DOHH2 (cell line): ENCODE measurements at regions not wholly inside any gene's neighbourhood (a gene's known extent, or its start where the extent isn't known, plus 50 kb on each side); places are given as distances from the start of the nearest gene placed in this dataset.

Source experiments
- H3F3A ChIP-seq: fragments of 200-600 bp; sonication (generic), shearing (Covaris generic); 2 replicates; pipeline ENCODE4 v1.6.0; 2016; ENCODE audit warnings: antibody characterized with exemption, mild to moderate bottlenecking; ENCODE audit not compliant: control insufficient read depth, insufficient read depth
- H3K27ac ChIP-seq: fragments of 200-600 bp; sonication (generic); 2 replicates; pipeline ENCODE4 v1.5.1; 2014; ENCODE audit warnings: low read depth, mild to moderate bottlenecking, low read length, moderate library complexity
- H3K27me3 ChIP-seq: fragments of 200-600 bp; sonication (generic); 2 replicates; pipeline ENCODE4 v1.6.1; 2014; ENCODE audit warnings: mild to moderate bottlenecking, low read length, mixed read lengths; ENCODE audit not compliant: control insufficient read depth
- H3K36me3 ChIP-seq: fragments of 200-600 bp; sonication (generic); 2 replicates; pipeline ENCODE4 v1.6.1; 2014; ENCODE audit warnings: mild to moderate bottlenecking, low read length, moderate library complexity, mixed read lengths; ENCODE audit not compliant: control insufficient read depth
- H3K4me1 ChIP-seq: fragments of 200-600 bp; sonication (generic); 2 replicates; pipeline ENCODE4 v1.6.1; 2014; ENCODE audit warnings: mild to moderate bottlenecking, low read length, mixed read lengths; ENCODE audit not compliant: control insufficient read depth
- H3K4me2 ChIP-seq: fragments of 200-600 bp; sonication (generic); 2 replicates; pipeline ENCODE4 v1.6.0; 2014; ENCODE audit warnings: mild to moderate bottlenecking, low read length, moderate library complexity
- H3K4me3 ChIP-seq: fragments of 200-600 bp; sonication (generic); 2 replicates; pipeline ENCODE4 v1.5.1; 2014; ENCODE audit warnings: mild to moderate bottlenecking, low read length, mixed read lengths
- H3K79me2 ChIP-seq: fragments of 200-600 bp; sonication (generic); 2 replicates; pipeline ENCODE4 v1.6.1; 2014; ENCODE audit warnings: mild to moderate bottlenecking, low read length, mixed read lengths; ENCODE audit not compliant: control insufficient read depth
- H3K9me2 ChIP-seq: fragments of 200-600 bp; sonication (generic); replicated peaks from 2 replicates; pipeline ENCODE4 v1.6.1; 2014; ENCODE audit warnings: mild to moderate bottlenecking, low read length, mixed read lengths; ENCODE audit not compliant: control insufficient read depth
- H3K9me3 ChIP-seq: fragments of 200-600 bp; sonication (generic); 2 replicates; pipeline ENCODE4 v1.6.1; 2014; ENCODE audit warnings: antibody characterized with exemption, low read length, mixed read lengths; ENCODE audit not compliant: control insufficient read depth, insufficient read depth
- H4K20me1 ChIP-seq: fragments of 200-600 bp; sonication (generic); 2 replicates; pipeline ENCODE4 v1.6.0; 2014; ENCODE audit warnings: low read depth, mild to moderate bottlenecking, antibody characterized with exemption, low read length, moderate library complexity; ENCODE audit not compliant: control insufficient read depth, insufficient read depth
- CTCF ChIP-seq: fragments of 200-600 bp; sonication (generic); IDR thresholded peaks from one replicate; pipeline ENCODE4 v1.5.1; 2014; ENCODE audit warnings: antibody characterized with exemption, mild to moderate bottlenecking, low read depth, low read length; ENCODE audit not compliant: poor library complexity, severe bottlenecking
- EZH2phosphoT487 ChIP-seq: fragments of 200-600 bp; sonication (generic); IDR thresholded peaks from 2 replicates; pipeline ENCODE4 v1.6.1; 2017; ENCODE audit warnings: borderline replicate concordance, mild to moderate bottlenecking, antibody characterized with exemption, low read length, moderate library complexity, mixed read lengths

- no peaks in the 10 kb centered on the region for H3K27me3 ChIP-seq
- no peaks in the 10 kb centered on the region for H3F3A ChIP-seq
- H3K27ac ChIP-seq: no peak overlapping the region
- H3K9me2 ChIP-seq: no peaks in the 10 kb centered on the region
- no peaks in the 10 kb centered on the region for H3K4me1 ChIP-seq
- no peaks in the 10 kb centered on the region for H3K79me2 ChIP-seq
- no peak for TF ChIP-seq CTCF
- H4K20me1 ChIP-seq: no peaks in the 10 kb centered on the region
- no peak overlapping the region for H3K4me2 ChIP-seq
- no peak overlapping the region for H3K4me3 ChIP-seq
- no peaks in the 10 kb centered on the region for H3K36me3 ChIP-seq
- H3K9me3 ChIP-seq: no peaks in the 10 kb centered on the region
Observed at GRCh38 chr20:17010181-17010580, 216.7 kb upstream of the PCSK2 start.

- Histone ChIP-seq H3K27me3 (no peaks in the 10 kb centered on the region), H3K79me2 (no peaks in the 10 kb centered on the region), H3K9me2 (no peaks in the 10 kb centered on the region), H3K4me2 (no peak overlapping the region), H3F3A (no peaks in the 10 kb centered on the region), H3K36me3 (no peaks in the 10 kb centered on the region), H3K27ac (no peak overlapping the region), H3K4me3 (no peak overlapping the region), H3K4me1 (no peaks in the 10 kb centered on the region), H4K20me1 (no peaks in the 10 kb centered on the region), H3K9me3 (no peaks in the 10 kb centered on the region)
- no peak for TF ChIP-seq CTCF
- no peak for TF ChIP-seq EZH2phosphoT487
Observed at GRCh38 chr20:17012546-17013226, 214.2 kb upstream of the PCSK2 start.

GRCh38 chr20:17014217-17014616 is 212.6 kb upstream of the PCSK2 start:
- H3F3A ChIP-seq: no peaks in the 10 kb centered on the region
- H3K27ac ChIP-seq: no peak overlapping the region
- no peaks in the 10 kb centered on the region for H3K9me3 ChIP-seq
- no peaks in the 10 kb centered on the region for H3K4me1 ChIP-seq
- no peak overlapping the region for H3K4me2 ChIP-seq
- no peak overlapping the region for H3K4me3 ChIP-seq
- H3K36me3 ChIP-seq: no peaks in the 10 kb centered on the region
- TF ChIP-seq EZH2phosphoT487 (no peak), CTCF (no peak)
- H3K79me2 ChIP-seq: no peaks in the 10 kb centered on the region
- no peaks in the 10 kb centered on the region for H3K9me2 ChIP-seq
- no peaks in the 10 kb centered on the region for H4K20me1 ChIP-seq
- no peaks in the 10 kb centered on the region for H3K27me3 ChIP-seq
